RCC 7860 (cell line): ENCODE measurements at regions not wholly inside any gene's neighbourhood (a gene's known extent, or its start where the extent isn't known, plus 50 kb on each side); places are given as distances from the start of the nearest gene placed in this dataset.
"Not testable (repeated sequence)": the region's sequence is repeated elsewhere in the genome, so short reads cannot be mapped to it uniquely, and the experiment has no call there.

ENCODE experiments used
- DNase-seq: peaks from one replicate; pipeline ENCODE4 v3.0.0-alpha.2; 2015; ENCODE audit warnings: low spot score
- FAIRE-seq: peaks from 2 replicates; lab custom pipeline; 2012; peaks lifted over from hg19 to GRCh38; lab: Jason Lieb, UNC

DNA sequence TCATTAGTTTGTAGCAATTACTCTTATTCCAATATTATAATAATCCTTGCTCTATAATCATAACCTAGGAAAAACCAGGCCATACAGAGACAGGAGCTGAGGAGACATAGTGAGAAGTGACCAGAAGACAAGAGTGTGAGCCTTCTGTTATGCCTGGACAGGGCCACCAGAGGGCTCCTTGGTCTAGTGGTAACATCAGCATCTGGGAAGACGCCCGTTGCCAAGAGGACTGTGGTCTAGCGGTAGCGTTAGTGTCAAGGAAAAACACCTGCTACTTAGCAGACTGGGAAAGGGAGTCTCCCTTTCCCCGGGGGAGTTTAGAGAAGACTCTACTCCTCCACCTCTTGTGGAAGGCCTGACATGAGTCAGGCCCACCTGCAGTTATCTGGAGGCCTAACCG lies 97.0 kb downstream of the F11 start:
- DNase-seq, FAIRE-seq: not testable (repeated sequence)

DNA sequence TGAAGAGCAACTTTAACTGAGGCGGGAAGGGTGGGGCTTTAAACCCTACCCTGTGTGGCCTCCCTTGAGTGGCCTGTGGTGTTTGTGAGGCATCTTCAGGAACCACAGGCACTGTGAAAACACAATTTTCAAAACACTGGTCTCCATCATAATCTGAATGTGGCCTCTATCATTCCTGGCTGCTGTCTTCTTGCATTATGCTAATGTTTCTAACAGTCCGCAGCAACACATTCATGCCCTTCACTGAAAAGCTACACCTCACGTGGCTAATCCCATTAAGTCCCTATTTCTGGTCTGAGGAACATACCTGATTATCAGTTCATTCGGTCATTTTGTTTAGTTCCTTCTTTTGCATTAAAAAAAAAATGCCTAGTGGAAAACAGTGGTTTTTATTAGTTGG lies 94.6 kb downstream of the F11 start:
- DNase-seq (no peak), FAIRE-seq (no peak)

DNA sequence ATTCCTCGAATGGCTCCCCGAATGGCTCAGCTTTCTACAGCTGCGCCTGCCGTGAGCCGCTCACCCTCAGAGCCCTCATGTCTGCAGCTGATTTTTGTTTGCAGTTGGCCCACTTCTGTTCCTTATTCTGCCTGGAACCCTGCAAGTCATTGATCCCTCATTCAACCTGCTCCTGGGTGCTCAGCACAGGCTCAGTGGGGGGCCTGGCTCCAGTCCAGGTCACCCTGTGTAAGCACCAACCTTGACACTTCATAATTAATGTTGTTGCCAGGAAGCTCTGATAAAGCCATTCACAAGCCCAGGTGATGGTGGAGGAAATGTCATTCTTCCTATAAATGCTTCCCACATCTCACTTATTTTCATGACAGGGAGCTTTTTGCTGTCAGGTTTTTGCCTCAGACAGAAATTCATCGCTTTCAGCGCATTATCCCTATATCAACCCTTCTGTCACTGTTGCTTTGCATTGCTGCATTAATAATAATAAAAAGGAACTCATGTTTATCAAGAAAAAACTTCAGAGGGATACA lies 85.7 kb downstream of the F11 start:
- FAIRE-seq: no peak

DNA sequence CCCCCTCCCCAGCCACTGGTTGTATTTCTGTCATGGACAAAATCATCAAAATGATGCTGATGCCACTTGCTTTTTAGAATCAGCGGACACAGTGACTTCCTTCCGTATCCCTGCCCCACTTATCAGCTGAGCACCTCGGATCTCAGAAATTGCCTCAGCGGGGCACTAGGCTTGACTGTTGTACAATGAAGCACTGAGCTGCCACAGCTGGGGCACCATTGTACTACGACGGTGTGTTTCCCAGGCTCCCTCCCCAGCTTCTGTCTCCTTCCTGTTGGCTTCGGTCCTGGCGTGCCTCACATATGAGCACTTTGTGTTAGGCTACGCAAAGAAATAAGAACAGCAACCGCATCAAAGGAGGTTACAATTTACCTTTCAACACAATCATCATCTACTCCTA lies 82.4 kb downstream of the F11 start:
- no peak for FAIRE-seq
- no peak for DNase-seq

More for the DNA sequence above, 85.7 kb downstream of the F11 start:
- no peak for DNase-seq

DNA sequence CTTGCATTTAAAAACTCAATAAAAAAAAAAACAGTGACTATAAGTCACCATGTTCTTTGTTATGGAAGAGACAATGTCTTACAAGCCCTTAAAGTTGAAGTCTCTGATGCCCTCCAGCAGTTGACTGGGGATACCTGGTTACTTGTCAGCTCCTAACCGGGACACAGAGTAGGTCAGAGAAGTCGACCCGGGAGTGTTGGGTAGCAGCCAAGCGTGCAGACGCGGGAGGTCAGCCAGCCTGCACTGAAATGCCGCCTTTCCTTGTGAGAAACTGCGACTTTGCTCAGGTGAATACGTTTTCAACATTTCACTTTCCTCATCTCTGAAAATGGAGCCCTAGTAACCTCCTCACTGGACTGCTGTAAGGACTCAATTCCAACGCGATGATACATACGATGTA lies 81.8 kb downstream of the F11 start:
- FAIRE-seq (no peak), DNase-seq (no peak)

DNA sequence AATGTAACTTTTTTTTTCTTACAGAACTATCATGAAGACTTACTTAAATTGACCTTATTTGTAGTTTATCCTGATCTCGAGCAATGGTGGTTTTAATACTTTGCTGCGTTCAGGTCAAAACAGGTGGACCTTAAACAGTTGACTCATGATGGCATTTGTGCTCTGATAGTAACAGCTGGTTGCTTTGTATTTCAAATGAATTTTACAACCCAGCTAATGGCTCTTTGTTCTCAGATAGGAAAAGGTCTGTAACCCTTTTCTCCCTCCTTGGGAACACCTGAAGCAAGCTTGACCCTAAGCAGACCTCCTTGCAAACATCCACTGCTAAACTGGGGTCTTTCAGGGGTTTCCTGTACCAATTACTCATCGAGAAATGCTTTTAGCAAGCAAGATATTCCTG lies 79.2 kb downstream of the F11 start:
- FAIRE-seq (no peak), DNase-seq (no peak)

DNA sequence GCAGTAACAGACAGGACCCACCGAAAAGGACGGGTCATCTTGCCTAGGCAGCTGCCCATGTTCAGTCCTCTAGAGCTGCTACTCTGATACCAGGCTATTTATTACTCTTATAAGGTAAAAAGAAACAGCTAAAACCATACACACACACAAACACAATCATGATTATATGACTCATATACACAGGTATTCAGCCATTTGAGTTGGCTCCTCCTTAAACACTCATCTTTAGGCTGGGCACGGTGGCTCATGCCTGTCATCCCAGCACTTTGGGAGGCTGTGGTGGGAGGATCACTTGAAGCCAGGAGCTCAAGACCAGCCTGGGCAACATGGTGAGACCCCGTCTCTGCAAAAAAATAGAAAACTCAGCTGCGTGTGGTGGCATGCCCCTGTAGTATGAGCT lies 76.6 kb downstream of the F11 start:
- no peak for FAIRE-seq
- DNase-seq: no peak

DNA sequence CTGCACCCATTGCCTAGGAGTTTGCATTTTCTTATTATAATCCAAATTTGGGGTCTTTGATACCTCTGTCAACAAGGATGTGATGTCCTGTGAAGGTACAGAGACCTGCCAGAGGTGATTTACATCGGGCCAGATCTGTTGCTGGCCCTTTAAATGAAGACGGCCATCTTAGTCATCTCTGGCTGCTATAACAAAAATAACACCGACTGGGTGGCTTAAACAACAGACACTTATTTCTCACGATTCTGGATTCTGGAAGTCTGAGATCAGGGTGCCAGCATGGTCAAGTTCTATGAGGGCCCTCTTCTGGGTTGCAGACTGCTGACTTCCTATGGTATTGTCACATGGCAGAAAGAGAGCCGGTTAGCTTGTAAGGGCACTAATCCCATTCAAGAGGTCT lies 75.7 kb downstream of the F11 start:
- no peak for FAIRE-seq
- no peak for DNase-seq
